MM.1S (cell line): ENCODE measurements at regions not wholly inside any gene's neighbourhood (a gene's known extent, or its start where the extent isn't known, plus 50 kb on each side); places are given as distances from the start of the nearest gene placed in this dataset.

Source experiments
- DNase-seq: peaks from one replicate; pipeline ENCODE4 v3.0.0-alpha.2; 2015
- H2AFZ ChIP-seq: fragments of 300-600 bp; sonication (generic); 2 replicates; pipeline ENCODE4 v1.6.0; 2016; ENCODE audit warnings: antibody characterized with exemption, low read length
- H3F3A ChIP-seq: fragments of 300-600 bp; sonication (generic); 2 replicates; pipeline ENCODE4 v1.6.1; 2016; ENCODE audit warnings: mild to moderate bottlenecking, antibody characterized with exemption, low read length, moderate library complexity, mixed read lengths; ENCODE audit not compliant: insufficient read depth
- H3K27ac ChIP-seq: fragments of 300-600 bp; sonication (generic); 2 replicates; pipeline ENCODE4 v1.5.1; 2016; ENCODE audit warnings: mild to moderate bottlenecking, low read length
- H3K27me3 ChIP-seq: fragments of 300-600 bp; sonication (generic); replicated peaks from 2 replicates; pipeline ENCODE4 v1.6.0; 2016; ENCODE audit warnings: low read length; ENCODE audit not compliant: insufficient read depth
- H3K36me3 ChIP-seq: fragments of 300-600 bp; sonication (generic); replicated peaks from 2 replicates; pipeline ENCODE4 v1.6.1; 2016; ENCODE audit warnings: mild to moderate bottlenecking, low read length, mixed read lengths; ENCODE audit not compliant: insufficient read depth
- H3K4me1 ChIP-seq: fragments of 300-600 bp; sonication (generic); 2 replicates; pipeline ENCODE4 v1.6.1; 2016; ENCODE audit warnings: low read length, mixed read lengths
- H3K4me2 ChIP-seq: fragments of 300-600 bp; sonication (generic); 2 replicates; pipeline ENCODE4 v1.6.0; 2016; ENCODE audit warnings: low read depth, low read length
- H3K4me3 ChIP-seq: fragments of 300-600 bp; sonication (generic); 2 replicates; pipeline ENCODE4 v1.5.1; 2016; ENCODE audit warnings: low read length, mixed read lengths
- H3K79me2 ChIP-seq: fragments of 300-600 bp; sonication (generic); 2 replicates; pipeline ENCODE4 v1.6.1; 2016; ENCODE audit warnings: mixed run types, low read length, mixed read lengths
- H3K9ac ChIP-seq: fragments of 300-600 bp; sonication (generic); 2 replicates; pipeline ENCODE4 v1.6.1; 2016; ENCODE audit warnings: low read length, mixed read lengths
- H3K9me2 ChIP-seq: fragments of 300-600 bp; sonication (generic); replicated peaks from 2 replicates; pipeline ENCODE4 v1.6.1; 2016; ENCODE audit warnings: mild to moderate bottlenecking, low read length, mixed read lengths; ENCODE audit not compliant: insufficient read depth
- H3K9me3 ChIP-seq: fragments of 300-600 bp; sonication (generic); replicated peaks from 2 replicates; pipeline ENCODE4 v1.6.1; 2016; ENCODE audit warnings: mild to moderate bottlenecking, low read length, mixed read lengths; ENCODE audit not compliant: insufficient read depth
- H4K20me1 ChIP-seq: fragments of 300-600 bp; sonication (generic); 2 replicates; pipeline ENCODE4 v1.6.1; 2016; ENCODE audit warnings: mild to moderate bottlenecking, low read length, moderate library complexity, mixed read lengths; ENCODE audit not compliant: insufficient read depth
- EZH2 ChIP-seq: fragments of 300-600 bp; sonication (generic); optimal IDR thresholded peaks from 2 replicates; pipeline ENCODE3; 2017; ENCODE audit warnings: low read depth, mild to moderate bottlenecking, antibody characterized with exemption, low read length, mixed read lengths
- EZH2phosphoT487 ChIP-seq: fragments of 300-600 bp; sonication (generic); IDR thresholded peaks from 2 replicates; pipeline ENCODE4 v1.6.1; 2018; ENCODE audit warnings: antibody characterized with exemption, low read length
- TF ChIP-seq, protein P1 (sequence below): fragments of 300-600 bp; sonication (generic); IDR thresholded peaks from 2 replicates; pipeline ENCODE4 v1.5.1; 2016; ENCODE audit warnings: antibody characterized with exemption, low read length, mixed read lengths

DNA sequence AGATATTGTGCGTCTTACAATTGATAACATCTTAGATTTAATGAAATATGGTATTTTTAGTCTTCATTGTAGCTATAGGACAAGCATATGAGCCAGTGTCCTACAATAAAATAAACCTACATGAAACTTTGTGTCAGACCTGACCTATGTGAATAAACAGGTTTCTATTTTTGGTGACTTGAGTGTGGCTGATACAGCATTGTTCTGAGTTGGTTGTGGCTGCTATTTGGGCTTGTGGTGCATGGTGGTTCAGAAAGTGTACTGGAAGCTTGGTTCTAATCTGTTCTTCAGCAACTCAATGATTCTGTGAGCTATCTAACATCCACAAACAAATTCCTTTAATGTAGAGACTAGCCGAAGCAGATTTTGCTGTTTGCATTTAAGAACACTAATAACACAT, 64.9 kb upstream of the MAP2 start:
- Histone ChIP-seq H3K9me3 (no peaks in the 10 kb centered on the region), H3K27me3 (no peaks in the 10 kb centered on the region), H4K20me1 (no peaks in the 10 kb centered on the region), H3K36me3 (no peaks in the 10 kb centered on the region), H3K4me1 (peaks cover 5% of the 10 kb centered on the region; the same call in 1 of the 2 replicates), H3K79me2 (no peaks in the 10 kb centered on the region), H3F3A (no peaks in the 10 kb centered on the region), H3K27ac (no peak overlapping the region), H2AFZ (no peak overlapping the region), H3K4me3 (no peak overlapping the region), H3K4me2 (0 out of 2 replicates have a peak overlapping the region, but pooled peaks have one; percentile 7), H3K9me2 (no peaks in the 10 kb centered on the region), H3K9ac (no peak overlapping the region)
- peak; percentile 29 for DNase-seq
- TF ChIP-seq EZH2 = no peak
- TF ChIP-seq, protein P1, sequence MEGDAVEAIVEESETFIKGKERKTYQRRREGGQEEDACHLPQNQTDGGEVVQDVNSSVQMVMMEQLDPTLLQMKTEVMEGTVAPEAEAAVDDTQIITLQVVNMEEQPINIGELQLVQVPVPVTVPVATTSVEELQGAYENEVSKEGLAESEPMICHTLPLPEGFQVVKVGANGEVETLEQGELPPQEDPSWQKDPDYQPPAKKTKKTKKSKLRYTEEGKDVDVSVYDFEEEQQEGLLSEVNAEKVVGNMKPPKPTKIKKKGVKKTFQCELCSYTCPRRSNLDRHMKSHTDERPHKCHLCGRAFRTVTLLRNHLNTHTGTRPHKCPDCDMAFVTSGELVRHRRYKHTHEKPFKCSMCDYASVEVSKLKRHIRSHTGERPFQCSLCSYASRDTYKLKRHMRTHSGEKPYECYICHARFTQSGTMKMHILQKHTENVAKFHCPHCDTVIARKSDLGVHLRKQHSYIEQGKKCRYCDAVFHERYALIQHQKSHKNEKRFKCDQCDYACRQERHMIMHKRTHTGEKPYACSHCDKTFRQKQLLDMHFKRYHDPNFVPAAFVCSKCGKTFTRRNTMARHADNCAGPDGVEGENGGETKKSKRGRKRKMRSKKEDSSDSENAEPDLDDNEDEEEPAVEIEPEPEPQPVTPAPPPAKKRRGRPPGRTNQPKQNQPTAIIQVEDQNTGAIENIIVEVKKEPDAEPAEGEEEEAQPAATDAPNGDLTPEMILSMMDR = no peak
- TF ChIP-seq EZH2phosphoT487 = no peak

DNA sequence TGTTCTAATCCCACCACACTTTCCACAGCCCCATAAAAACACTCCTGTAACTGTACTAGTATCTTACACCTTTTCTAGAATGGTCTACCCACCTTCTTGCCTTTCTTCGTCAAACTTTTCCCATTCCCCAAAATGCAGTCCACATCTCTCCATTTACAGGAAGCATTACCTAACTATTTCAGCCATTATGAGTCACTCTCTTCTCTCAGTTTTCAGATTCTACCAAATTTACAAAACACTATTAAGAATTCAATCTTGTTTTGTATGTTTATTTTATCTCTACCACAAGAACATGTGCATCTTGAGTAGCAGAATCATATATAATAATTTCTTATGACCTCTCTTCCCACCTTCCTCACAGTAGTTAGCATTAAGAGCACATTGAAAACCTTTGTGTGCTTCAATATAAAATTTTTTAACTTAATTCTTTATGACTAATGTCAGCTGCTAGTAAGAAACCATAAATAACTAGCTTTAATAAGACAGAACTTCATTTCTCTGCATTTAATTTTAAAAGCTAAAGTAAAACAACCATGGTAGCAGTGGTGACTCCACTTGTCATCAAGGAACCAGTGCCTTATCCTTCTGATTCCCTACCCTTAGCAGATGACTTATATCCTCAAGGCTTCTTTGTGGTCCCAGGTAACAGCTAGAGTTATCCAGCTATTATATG, 56.6 kb upstream of the MAP2 start:
- no peak overlapping the region for H2AFZ ChIP-seq
- H3F3A ChIP-seq = no peaks in the 10 kb centered on the region
- no peaks in the 10 kb centered on the region for H3K36me3 ChIP-seq
- H3K9me2 ChIP-seq = no peaks in the 10 kb centered on the region
- H3K79me2 ChIP-seq = no peaks in the 10 kb centered on the region
- DNase-seq = no peak
- H3K4me3 ChIP-seq = no peak overlapping the region
- H3K4me2 ChIP-seq = no peak overlapping the region
- H3K9me3 ChIP-seq = no peaks in the 10 kb centered on the region; the same call in 1 of the 2 replicates
- no peak overlapping the region for H3K9ac ChIP-seq
- H4K20me1 ChIP-seq = no peaks in the 10 kb centered on the region
- no peak for TF ChIP-seq EZH2
- TF ChIP-seq, protein P1 = no peak
- TF ChIP-seq EZH2phosphoT487 = no peak
- H3K4me1 ChIP-seq = peaks cover 6% of the 10 kb centered on the region; the same call in 1 of the 2 replicates
- no peak overlapping the region for H3K27ac ChIP-seq
- H3K27me3 ChIP-seq = no peaks in the 10 kb centered on the region

DNA sequence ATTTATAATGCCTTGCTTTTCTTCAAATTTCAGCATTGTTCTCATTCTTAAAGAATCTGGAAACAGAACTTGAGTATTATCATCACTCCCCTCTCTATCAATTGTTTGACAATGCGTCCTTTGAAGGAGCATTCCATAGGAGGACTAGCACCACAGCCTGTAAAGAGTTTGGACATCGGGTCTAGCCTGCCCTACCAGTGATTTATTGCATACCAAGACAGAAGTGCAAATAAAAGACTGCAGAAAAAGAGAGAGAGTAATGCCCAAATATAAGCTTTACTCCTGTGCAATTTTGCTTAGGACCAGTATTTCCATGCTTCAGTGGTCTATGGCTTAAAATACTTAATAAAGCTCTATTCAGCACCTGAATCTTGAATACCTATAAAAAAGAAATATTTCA, 55.4 kb upstream of the MAP2 start:
- H3K4me2 ChIP-seq = no peak overlapping the region
- no peak for DNase-seq

More for the DNA sequence above, 55.4 kb upstream of the MAP2 start:
- no peaks in the 10 kb centered on the region for H3K79me2 ChIP-seq
- H3K27ac ChIP-seq = peak overlapping the region; percentile 44; the same call in 1 of the 2 replicates
- peaks cover 6% of the 10 kb centered on the region; the same call in 1 of the 2 replicates for H3K4me1 ChIP-seq
- H3K9ac ChIP-seq = no peak overlapping the region
- H4K20me1 ChIP-seq = no peaks in the 10 kb centered on the region
- TF ChIP-seq EZH2phosphoT487 (no peak), EZH2 (no peak)
- TF ChIP-seq, protein P1 = no peak
- H3F3A ChIP-seq = no peaks in the 10 kb centered on the region
- H3K9me2 ChIP-seq = no peaks in the 10 kb centered on the region
- no peaks in the 10 kb centered on the region for H3K27me3 ChIP-seq
- no peaks in the 10 kb centered on the region for H3K36me3 ChIP-seq
- no peak overlapping the region for H3K4me3 ChIP-seq
- peak overlapping the region; percentile 29 for H2AFZ ChIP-seq
- H3K9me3 ChIP-seq = no peaks in the 10 kb centered on the region; the same call in 1 of the 2 replicates
